ENCODE measurements at regions not wholly inside any gene's neighbourhood (a gene's known extent, or its start where the extent isn't known, plus 50 kb on each side); places are given as distances from the start of the nearest gene placed in this dataset.

DNA sequence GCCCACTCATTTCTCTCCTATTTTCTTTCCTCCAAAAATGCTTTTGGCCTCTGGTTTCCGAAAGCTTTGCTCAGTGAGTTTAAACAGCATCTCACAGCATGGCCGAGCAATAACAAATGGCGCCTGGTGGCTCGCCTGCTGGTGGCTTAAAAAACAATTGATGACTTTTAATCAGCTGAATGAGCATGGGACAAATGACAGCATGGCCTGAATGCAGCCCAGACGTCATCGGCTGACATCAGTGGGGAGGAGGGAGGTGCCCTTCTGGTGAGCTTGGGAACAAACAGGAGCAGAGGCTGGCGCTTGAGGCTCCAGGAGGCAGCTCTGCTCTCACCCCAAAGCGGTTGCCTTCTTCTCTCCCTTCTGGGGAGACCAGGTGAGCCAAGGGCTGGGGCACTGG lies 286.4 kb downstream of the BCOR start:
- Histone ChIP-seq H3K27ac (ENCODE audit: low read depth, low read length) (no peak overlapping the region), H3K79me2 (ENCODE audit: control insufficient read depth, insufficient read depth, low read length, unreplicated experiment) (no peaks in the 10 kb centered on the region), H2AFZ (ENCODE audit: low read length, unreplicated experiment) (no peak overlapping the region), H3K27me3 (ENCODE audit: insufficient read depth, low read length) (no peaks in the 10 kb centered on the region), H3K36me3 (ENCODE audit: insufficient read depth, low read length) (no peaks in the 10 kb centered on the region), H3K4me3 (ENCODE audit: low read depth, low read length) (no peak overlapping the region), H3K4me1 (ENCODE audit: control insufficient read depth, insufficient read depth, low read length, unreplicated experiment) (peaks cover 43% of the 10 kb centered on the region)

DNA sequence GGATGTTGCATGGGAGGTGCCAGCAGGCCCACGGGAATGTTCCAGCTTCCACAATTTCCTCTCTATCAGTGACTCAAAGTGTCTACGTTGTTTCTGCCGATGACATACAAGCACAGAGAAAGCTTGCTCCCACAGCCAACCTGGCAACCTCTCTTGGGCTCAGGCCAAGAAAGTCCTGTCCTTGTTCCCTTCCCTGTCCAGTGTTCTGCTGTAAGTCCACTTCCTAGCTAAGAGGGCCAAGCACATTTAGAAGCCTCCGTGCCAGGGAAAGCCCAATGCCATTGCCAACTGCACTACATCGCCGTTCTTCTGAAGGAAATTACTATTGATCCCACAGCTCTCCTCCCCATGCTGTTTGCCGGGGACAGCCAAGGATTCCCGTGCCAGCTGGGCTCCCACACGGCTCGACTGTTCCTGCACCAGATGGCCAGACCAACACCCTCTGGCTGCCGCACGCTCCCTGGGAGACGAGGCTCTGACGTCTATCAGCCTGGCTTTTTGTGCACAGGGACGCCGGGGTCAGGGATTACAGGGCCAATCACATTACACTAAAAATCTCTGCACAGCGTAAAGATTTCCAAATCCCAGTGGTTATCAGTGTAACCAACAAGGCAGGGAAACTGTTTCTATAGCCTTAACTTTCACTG lies 284.0 kb downstream of the BCOR start:
- H3K27ac ChIP-seq (ENCODE audit: low read depth, low read length), result peak overlapping the region; percentile 98
- H3K79me2 ChIP-seq (ENCODE audit: control insufficient read depth, insufficient read depth, low read length, unreplicated experiment), result no peaks in the 10 kb centered on the region
- no peaks in the 10 kb centered on the region for H3K36me3 ChIP-seq (ENCODE audit: insufficient read depth, low read length)
- no peak overlapping the region for H2AFZ ChIP-seq (ENCODE audit: low read length, unreplicated experiment)
- H3K4me1 ChIP-seq (ENCODE audit: control insufficient read depth, insufficient read depth, low read length, unreplicated experiment), result peaks cover 41% of the 10 kb centered on the region
- H3K27me3 ChIP-seq (ENCODE audit: insufficient read depth, low read length), result no peaks in the 10 kb centered on the region
- H3K4me3 ChIP-seq (ENCODE audit: low read depth, low read length), result peak overlapping the region; percentile 16; the same call in 1 of the 2 replicates

DNA sequence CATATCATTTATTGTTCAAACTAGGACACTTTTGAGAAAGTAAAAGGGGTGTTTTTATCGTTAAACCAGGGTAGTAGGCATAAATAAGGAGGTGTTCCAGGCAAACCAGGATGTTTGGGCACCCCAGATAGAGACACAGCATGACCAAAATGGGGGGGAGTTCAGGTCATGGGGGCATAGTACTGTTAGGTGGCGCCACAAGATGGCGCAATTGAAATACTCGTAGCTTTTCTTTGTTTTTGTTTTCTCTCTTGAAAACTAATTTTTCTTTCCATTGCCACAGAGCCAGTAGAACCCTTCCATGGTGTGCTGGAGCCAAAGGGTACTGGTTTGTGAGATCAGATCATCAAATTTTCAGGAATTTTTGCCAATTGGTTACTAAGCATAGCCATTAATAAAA lies 283.4 kb downstream of the BCOR start:
- no peak overlapping the region for H3K4me3 ChIP-seq (ENCODE audit: low read depth, low read length)
- H3K27ac ChIP-seq (ENCODE audit: low read depth, low read length), result peak overlapping the region; percentile 98
- no peaks in the 10 kb centered on the region for H3K79me2 ChIP-seq (ENCODE audit: control insufficient read depth, insufficient read depth, low read length, unreplicated experiment)
- peaks cover 35% of the 10 kb centered on the region for H3K4me1 ChIP-seq (ENCODE audit: control insufficient read depth, insufficient read depth, low read length, unreplicated experiment)
- no peaks in the 10 kb centered on the region for H3K36me3 ChIP-seq (ENCODE audit: insufficient read depth, low read length)
- H3K27me3 ChIP-seq (ENCODE audit: insufficient read depth, low read length), result no peaks in the 10 kb centered on the region
- H2AFZ ChIP-seq (ENCODE audit: low read length, unreplicated experiment), result no peak overlapping the region

DNA sequence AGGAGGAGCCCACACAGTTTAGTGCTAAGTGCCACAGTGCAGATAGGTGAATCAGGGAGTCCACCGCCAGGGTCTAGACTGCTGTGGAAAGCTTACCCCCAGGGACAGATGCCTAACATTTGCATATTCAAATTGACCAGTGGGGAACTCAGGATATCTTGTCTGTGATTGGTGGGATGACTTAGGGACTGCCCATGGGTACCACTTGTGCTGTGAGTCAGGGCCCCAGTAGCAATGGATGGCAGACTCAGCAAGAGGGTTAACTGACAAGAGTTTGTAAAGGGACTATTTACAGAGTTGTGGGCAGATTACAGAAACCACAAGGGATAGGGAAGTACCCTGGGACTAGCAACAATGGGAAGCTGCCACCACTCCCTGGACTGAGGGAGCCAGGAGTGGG lies 282.1 kb downstream of the BCOR start:
- Histone ChIP-seq H3K4me1 (ENCODE audit: control insufficient read depth, insufficient read depth, low read length, unreplicated experiment) (peaks cover 28% of the 10 kb centered on the region), H3K36me3 (ENCODE audit: insufficient read depth, low read length) (no peaks in the 10 kb centered on the region), H3K27me3 (ENCODE audit: insufficient read depth, low read length) (no peaks in the 10 kb centered on the region), H3K27ac (ENCODE audit: low read depth, low read length) (peak overlapping the region; percentile 41; the same call in 1 of the 2 replicates), H3K79me2 (ENCODE audit: control insufficient read depth, insufficient read depth, low read length, unreplicated experiment) (no peaks in the 10 kb centered on the region), H3K4me3 (ENCODE audit: low read depth, low read length) (no peak overlapping the region), H2AFZ (ENCODE audit: low read length, unreplicated experiment) (no peak overlapping the region)

DNA sequence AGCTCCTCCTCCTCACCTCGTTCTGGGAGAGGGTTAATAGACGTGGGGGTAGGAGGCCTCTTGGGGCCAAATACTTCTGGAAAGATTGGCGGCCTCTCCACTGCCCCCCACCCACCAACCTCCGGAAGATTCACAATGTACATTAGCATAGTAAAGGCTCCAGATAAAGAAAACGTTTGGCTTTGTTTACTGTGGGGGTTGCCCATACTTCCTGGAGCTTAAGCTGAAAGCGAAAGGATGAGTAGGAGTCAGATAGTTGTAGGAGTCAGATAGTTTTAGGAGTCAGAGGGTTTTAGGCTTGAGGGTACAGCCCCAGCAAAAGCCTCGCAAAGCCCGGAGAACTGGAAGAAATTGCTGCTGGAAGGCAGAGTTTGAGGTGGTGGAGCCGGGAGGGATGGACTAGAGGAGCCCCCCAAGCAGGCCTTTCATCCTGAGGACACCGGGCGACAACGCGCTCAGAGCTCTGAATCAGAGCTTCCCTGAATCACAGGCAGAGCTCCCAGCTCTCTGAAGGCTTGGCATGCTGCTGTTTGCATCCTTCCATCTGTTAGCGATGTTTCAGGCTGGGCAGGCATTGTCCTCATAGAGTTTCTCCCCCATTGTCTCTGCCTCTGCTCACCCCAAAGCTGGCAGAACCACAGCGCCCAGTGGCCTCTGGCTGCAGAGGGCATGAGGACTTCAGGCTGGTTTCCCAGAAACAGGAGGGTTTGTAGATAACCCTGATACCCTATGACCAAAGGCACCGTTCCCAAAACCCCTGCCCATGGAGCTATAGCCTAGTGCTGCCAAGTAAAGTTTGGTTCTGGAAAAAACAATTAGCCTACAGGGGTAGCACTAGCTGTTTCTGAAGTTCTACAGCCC lies 280.7 kb downstream of the BCOR start:
- Histone ChIP-seq H3K36me3 (ENCODE audit: insufficient read depth, low read length) (no peaks in the 10 kb centered on the region), H3K27me3 (ENCODE audit: insufficient read depth, low read length) (no peaks in the 10 kb centered on the region), H2AFZ (ENCODE audit: low read length, unreplicated experiment) (no peak overlapping the region), H3K4me1 (ENCODE audit: control insufficient read depth, insufficient read depth, low read length, unreplicated experiment) (peaks cover 28% of the 10 kb centered on the region), H3K79me2 (ENCODE audit: control insufficient read depth, insufficient read depth, low read length, unreplicated experiment) (no peaks in the 10 kb centered on the region), H3K27ac (ENCODE audit: low read depth, low read length) (peak overlapping the region; percentile 66), H3K4me3 (ENCODE audit: low read depth, low read length) (peak overlapping the region; percentile 54)

DNA sequence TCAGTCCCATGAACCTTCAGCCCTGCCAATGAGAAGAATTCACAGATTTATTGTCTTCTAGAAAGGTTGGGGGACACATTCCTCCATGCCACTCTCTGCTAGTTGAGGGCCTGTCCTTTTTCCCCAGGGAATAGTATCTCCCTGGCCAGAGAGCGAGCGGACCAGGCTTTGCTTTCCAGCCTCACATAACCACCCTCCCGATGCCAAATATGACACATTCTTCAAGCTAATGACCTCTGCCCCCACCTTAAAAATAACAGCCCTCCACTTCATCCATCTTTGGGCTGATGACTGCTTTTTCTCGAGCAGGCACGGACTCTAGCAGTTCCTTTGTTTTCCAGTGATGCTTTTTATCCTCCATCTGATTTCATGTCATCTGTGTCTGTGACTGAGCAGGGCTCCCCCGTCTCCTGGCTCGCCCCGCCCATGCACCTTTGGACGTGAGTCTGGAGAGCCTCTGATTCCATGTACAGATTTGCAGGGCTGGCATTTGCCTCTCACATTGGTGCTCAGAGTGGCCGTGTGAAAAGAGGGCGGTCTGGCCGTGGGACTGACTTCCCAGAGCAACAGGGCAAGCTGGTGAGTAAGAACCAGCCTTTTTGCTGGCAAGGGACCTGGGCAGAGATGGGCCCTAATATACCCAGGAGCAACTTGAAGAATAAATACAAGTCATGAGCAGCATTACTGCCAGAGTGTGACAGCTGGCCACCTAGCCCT lies 279.8 kb downstream of the BCOR start:
- Histone ChIP-seq H3K4me3 (ENCODE audit: low read depth, low read length) (no peak overlapping the region), H2AFZ (ENCODE audit: low read length, unreplicated experiment) (no peak overlapping the region), H3K36me3 (ENCODE audit: insufficient read depth, low read length) (no peaks in the 10 kb centered on the region), H3K4me1 (ENCODE audit: control insufficient read depth, insufficient read depth, low read length, unreplicated experiment) (peaks cover 26% of the 10 kb centered on the region), H3K79me2 (ENCODE audit: control insufficient read depth, insufficient read depth, low read length, unreplicated experiment) (no peaks in the 10 kb centered on the region), H3K27ac (ENCODE audit: low read depth, low read length) (peak overlapping the region; percentile 66; the same call in 1 of the 2 replicates), H3K27me3 (ENCODE audit: insufficient read depth, low read length) (no peaks in the 10 kb centered on the region)

DNA sequence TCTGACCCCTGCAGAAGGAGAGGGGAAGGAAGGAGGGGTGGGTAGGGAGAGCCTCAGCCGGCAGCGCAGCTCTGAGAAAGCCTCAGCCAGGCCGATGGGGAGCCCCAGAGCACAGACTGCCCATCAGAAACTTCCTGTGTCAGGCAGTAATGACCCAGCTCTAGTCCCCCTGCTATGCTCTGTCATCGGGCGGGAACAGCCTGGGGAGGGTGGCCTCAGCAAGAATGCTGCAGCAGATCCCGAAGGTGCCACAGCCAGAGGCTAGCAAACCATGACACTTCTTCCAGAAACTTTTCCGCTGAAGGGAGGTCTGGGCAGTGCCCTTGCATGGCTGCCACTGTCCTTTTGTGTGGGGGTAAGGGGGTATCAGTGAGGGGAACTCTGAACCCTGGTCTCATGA lies 279.0 kb downstream of the BCOR start:
- H2AFZ ChIP-seq (ENCODE audit: low read length, unreplicated experiment), result no peak overlapping the region
- H3K27me3 ChIP-seq (ENCODE audit: insufficient read depth, low read length), result no peaks in the 10 kb centered on the region
- H3K79me2 ChIP-seq (ENCODE audit: control insufficient read depth, insufficient read depth, low read length, unreplicated experiment), result no peaks in the 10 kb centered on the region
- no peaks in the 10 kb centered on the region for H3K36me3 ChIP-seq (ENCODE audit: insufficient read depth, low read length)
- peaks cover 18% of the 10 kb centered on the region for H3K4me1 ChIP-seq (ENCODE audit: control insufficient read depth, insufficient read depth, low read length, unreplicated experiment)
- H3K27ac ChIP-seq (ENCODE audit: low read depth, low read length), result no peak overlapping the region
- no peak overlapping the region for H3K4me3 ChIP-seq (ENCODE audit: low read depth, low read length)

DNA sequence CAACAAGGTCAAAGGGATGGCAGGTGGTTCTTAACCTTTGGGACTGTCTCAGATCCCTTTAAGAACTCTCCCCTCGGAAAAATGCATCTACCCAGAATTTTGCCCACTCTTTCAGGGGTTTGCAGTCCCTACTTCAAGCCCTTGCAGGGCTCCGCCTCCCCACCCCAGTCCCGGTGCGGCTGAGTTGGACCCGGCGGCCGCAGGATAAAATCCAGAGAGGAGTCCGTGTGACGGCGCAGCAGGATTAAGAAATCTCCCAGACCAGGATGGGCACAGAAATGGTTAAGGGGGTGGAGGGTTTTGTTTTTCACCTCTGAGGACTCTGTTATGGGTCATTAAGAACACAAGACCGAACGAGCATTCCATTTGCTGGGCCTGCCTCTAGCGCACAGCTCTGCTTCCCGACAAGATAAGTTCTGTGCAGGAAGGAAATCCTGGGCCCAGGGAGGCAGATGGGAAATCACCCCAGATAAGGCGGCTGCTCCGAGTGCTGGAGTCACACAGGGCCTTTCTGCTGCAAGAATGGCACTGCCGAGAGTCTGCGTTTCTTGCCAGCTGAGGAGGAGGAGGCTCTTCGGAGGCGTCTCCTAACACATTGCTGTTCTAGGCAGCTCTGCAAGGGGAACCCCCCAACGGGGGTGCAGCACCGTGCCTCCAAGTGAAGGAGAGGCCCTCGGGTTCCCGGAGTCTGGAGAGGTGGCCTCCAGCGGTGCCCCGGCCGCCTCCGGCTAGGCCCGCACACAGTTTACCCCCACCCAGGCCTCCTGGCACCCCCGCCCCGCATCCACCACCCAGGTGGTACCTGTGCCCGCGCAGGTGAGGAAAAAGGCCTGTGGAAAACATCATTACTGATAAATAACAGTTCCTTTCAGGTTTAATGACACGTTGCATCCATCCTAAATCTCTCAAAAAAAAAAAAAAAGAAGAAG lies 277.6 kb downstream of the BCOR start:
- Histone ChIP-seq H3K79me2 (ENCODE audit: control insufficient read depth, insufficient read depth, low read length, unreplicated experiment) (no peaks in the 10 kb centered on the region), H2AFZ (ENCODE audit: low read length, unreplicated experiment) (no peak overlapping the region), H3K27me3 (ENCODE audit: insufficient read depth, low read length) (no peaks in the 10 kb centered on the region), H3K36me3 (ENCODE audit: insufficient read depth, low read length) (no peaks in the 10 kb centered on the region), H3K4me1 (ENCODE audit: control insufficient read depth, insufficient read depth, low read length, unreplicated experiment) (peaks cover 12% of the 10 kb centered on the region), H3K4me3 (ENCODE audit: low read depth, low read length) (peak overlapping the region; percentile 74), H3K27ac (ENCODE audit: low read depth, low read length) (no peak overlapping the region)

DNA sequence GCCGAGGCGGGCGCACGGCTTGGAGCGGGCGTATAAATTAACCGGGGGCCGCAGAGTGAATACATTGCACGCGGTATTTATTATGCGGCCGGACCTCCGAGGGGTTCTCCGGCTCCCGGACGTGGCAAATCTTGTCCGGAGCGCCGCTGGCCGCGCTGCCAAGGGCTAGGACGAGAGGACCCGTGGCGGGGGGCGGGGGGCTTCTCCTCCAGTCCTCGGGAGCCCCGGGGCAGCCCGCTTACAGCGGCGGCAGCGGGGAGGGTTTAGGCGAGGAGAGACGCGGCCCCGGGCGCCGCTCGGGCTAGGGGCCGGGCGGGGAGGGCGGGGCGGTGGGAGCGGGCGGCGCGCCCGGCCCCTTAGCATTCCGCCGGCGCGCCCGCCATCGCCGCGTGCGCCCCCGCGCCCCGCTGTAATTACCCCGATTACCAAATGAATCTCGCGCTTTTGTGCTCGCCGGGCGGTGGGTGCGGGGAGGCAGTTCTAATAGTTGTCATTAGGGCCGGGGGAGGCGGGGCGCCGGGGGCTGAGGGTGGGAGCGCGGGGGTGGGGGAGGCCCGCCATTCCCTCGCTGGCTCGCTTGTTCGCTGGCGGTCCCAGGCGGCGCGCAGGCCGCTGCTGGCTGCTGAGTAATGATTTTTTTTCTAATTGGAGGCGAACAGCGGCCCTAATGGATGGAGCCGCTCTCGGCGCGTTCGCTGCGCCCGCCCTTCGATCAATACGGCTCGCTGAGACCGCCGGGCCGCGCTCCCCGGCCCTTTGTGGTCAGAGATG lies 276.6 kb downstream of the BCOR start:
- Histone ChIP-seq H3K4me1 (ENCODE audit: control insufficient read depth, insufficient read depth, low read length, unreplicated experiment) (peaks cover 9% of the 10 kb centered on the region), H3K27me3 (ENCODE audit: insufficient read depth, low read length) (no peaks in the 10 kb centered on the region), H3K27ac (ENCODE audit: low read depth, low read length) (no peak overlapping the region; the same call in 1 of the 2 replicates), H2AFZ (ENCODE audit: low read length, unreplicated experiment) (peak overlapping the region; percentile 38), H3K4me3 (ENCODE audit: low read depth, low read length) (peak overlapping the region; percentile 74), H3K79me2 (ENCODE audit: control insufficient read depth, insufficient read depth, low read length, unreplicated experiment) (no peaks in the 10 kb centered on the region), H3K36me3 (ENCODE audit: insufficient read depth, low read length) (no peaks in the 10 kb centered on the region)
